ENCODE measurements at regions not wholly inside any gene's neighbourhood (a gene's known extent, or its start where the extent isn't known, plus 50 kb on each side); places are given as distances from the start of the nearest gene placed in this dataset.
A peak's percentile ranks its signal among the peaks of the same experiment; 100 is the strongest.

DNA sequence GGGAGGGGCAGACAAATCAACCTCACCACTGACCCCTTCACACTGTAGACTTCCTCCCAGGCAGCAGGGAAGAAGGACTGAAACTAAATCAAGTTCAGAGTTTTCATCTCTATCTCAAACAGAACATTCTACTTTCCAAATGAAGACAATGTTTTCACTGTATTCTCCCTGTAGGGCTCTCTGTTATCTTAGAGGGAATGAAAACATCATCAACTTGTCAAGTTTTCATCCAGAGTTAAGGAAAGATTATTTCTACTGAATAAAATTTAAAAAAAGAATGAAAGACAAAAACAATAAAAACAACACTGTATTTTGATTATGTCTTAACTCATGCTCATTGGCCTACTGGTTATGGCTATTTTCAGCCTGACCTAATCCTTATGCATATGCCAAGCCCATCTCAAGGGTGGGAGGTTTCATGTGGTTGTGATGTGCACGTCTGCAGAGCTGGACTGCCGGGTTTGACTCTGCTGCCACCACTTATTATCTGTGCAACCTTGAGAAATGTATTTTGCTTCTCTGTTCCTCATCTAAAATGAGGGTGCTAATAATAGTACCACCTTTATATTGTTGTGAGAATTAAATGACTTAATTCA lies 152.0 kb upstream of the AVPR1A start:
- Histone ChIP-seq H3K36me3 (no peaks in the 10 kb centered on the region), H3K4me3 (no peak overlapping the region), H3K4me1 (replicated peaks) (peaks cover 45% of the 10 kb centered on the region), H3K9me3 (replicated peaks) (no peaks in the 10 kb centered on the region), H3K27ac (peak overlapping the region; percentile 84), H3K27me3 (replicated peaks) (no peaks in the 10 kb centered on the region)
- no peak for DNase-seq (ENCODE audit: low read depth in 1 of 2, low spot score in 2 of 2)

DNA sequence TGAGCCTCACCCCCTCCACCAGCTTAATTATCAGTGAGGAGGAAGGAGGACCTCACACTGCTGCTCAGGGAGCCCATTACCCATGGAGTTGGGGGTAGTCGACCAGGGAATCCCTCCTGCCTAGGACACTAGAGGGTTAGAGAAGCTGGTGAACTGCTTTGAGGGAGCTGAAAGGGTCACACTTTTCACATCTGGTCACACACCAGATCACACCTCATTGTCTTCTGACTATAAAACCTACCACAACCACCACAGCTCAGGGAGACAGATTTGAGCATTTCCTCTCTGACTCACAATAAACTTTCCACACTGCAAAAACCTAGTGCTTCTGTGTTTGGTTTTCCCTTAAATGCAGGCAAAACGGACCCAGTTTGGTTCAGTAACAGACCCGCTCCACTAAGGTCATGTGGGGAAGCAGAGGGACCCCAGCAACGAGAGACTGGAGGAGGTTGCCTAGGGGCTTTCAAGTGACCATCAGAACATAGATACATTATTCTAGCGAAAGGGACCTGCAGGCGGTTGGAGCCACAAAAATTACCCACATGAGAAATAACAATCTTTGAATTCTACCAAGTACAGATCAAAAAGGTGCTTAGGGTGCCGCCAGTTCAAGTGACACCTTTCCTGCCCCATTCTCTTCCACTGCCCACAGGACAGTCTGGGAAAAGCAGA lies 151.4 kb upstream of the AVPR1A start:
- H3K36me3 ChIP-seq, result no peaks in the 10 kb centered on the region
- H3K4me3 ChIP-seq, result no peak overlapping the region
- peak overlapping the region; percentile 84 for H3K27ac ChIP-seq
- H3K4me1 ChIP-seq (replicated peaks), result peaks cover 51% of the 10 kb centered on the region
- peak in 1 of 2 experiments; percentile 50 for DNase-seq (ENCODE audit: low read depth in 1 of 2, low spot score in 2 of 2)
- no peaks in the 10 kb centered on the region for H3K9me3 ChIP-seq (replicated peaks)
- no peaks in the 10 kb centered on the region for H3K27me3 ChIP-seq (replicated peaks)

DNA sequence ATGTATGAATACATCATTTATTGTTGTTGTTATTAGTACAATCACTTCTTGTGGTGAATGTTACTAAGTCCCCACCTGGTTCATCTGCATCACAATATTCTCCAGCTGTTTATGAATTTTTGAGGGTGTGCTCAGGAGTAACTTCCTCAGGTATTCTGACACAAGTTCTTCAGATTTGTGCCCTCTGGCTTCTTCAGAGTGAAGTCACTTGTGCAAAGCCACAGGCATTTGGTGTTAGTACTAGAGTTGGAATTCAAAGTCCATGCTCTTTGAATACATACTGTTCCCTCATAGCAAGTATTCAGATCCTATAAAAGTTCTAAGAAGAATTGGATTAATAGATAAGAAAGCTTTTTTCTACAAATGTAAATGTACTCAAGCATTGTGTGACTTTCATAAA lies 150.3 kb upstream of the AVPR1A start:
- H3K4me1 ChIP-seq (replicated peaks), result peaks cover 54% of the 10 kb centered on the region
- H3K9me3 ChIP-seq (replicated peaks), result no peaks in the 10 kb centered on the region
- no peak overlapping the region for H3K4me3 ChIP-seq
- no peaks in the 10 kb centered on the region for H3K36me3 ChIP-seq
- DNase-seq (ENCODE audit: low read depth in 1 of 2, low spot score in 2 of 2), result peak in 1 of 2 experiments; percentile 55
- H3K27ac ChIP-seq, result peak overlapping the region; percentile 84
- no peaks in the 10 kb centered on the region for H3K27me3 ChIP-seq (replicated peaks)

DNA sequence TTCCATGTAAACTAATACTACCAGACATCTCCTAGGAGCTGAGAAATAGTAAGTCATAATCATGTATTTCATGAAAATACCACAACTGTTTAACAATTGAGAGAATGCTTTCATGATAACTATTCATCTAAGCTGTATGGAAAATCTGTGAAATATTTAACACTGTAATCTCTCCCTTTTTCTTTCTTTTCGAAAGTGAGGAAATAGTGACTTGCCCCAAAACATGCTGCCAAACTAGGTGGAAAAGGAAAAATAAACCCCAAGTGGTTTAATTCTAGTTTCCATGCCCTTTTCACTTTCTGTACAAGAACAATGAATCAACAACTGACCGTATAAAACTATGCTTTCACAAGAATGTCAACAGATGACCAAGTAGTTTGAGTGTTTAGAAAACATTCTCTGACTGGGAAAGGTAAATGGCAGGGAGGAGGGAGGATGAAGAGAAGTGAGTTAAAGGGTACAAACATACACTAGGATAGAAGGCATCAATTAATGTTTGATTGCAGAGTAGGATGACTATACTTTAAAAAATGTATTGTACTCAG lies 147.5 kb upstream of the AVPR1A start:
- H3K9me3 ChIP-seq (replicated peaks), result no peaks in the 10 kb centered on the region
- H3K36me3 ChIP-seq, result no peaks in the 10 kb centered on the region
- H3K4me1 ChIP-seq (replicated peaks), result peaks cover 72% of the 10 kb centered on the region
- H3K27me3 ChIP-seq (replicated peaks), result no peaks in the 10 kb centered on the region
- peak overlapping the region; percentile 76 for H3K27ac ChIP-seq
- H3K4me3 ChIP-seq, result no peak overlapping the region
- DNase-seq (ENCODE audit: low read depth in 1 of 2, low spot score in 2 of 2), result peak in 1 of 2 experiments; percentile 69

DNA sequence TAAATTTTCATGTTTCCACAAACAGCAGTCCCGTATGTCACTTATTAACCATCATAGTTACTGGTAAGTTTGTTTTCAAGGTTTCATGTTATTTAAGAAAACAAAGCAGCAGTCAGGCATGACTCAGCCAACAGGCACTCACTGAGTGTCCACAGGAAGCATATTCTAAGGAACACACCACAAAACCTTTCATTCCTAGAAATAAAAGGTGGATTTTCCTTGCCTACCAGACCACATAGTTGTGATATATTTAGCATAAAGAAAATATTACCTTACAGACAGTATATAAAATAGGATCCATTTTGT lies 143.3 kb upstream of the AVPR1A start:
- Histone ChIP-seq H3K27ac (peak overlapping the region; percentile 98), H3K4me3 (no peak overlapping the region), H3K36me3 (no peaks in the 10 kb centered on the region), H3K27me3 (replicated peaks) (no peaks in the 10 kb centered on the region), H3K9me3 (replicated peaks) (no peaks in the 10 kb centered on the region), H3K4me1 (replicated peaks) (peaks cover 54% of the 10 kb centered on the region)
- peak; percentile 89 to 93 for DNase-seq (ENCODE audit: low read depth in 1 of 2, low spot score in 2 of 2)

DNA sequence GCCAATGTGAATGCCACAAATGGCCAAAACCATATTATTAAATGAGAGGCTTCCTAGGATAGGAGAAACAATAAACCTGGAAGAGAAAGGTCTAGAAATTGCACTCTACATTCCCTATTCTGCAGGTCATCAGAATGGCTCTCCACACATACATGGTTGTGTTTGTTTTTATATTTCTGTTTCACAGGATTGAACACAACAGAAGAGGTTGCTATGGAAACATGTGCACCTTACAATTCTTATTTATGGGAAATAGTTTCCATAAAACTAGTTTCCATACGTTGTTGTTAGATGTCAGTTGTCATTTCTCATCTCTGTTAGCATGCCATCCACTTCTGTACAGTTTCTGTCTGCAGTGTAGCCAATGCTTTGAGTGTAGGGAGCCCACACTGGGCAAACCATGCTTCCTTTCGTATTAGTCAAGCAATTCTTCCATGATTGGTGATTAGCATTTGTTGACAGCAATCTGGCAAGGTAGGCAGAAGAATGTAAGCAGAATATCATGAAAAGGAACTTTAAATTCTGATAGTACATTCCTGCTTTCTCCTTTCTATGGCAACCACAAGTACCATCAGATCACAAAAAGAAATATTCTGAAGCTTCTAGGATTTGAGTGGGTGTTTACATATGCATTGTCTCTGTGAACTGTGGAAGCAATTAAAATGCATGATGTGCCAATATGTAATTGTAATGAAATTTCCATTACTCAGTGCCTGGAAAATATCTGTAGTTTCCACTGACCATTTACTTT lies 141.6 kb upstream of the AVPR1A start:
- Histone ChIP-seq H3K27ac (peak overlapping the region; percentile 98), H3K4me1 (replicated peaks) (peaks cover 41% of the 10 kb centered on the region), H3K9me3 (replicated peaks) (no peaks in the 10 kb centered on the region), H3K4me3 (no peak overlapping the region), H3K27me3 (replicated peaks) (no peaks in the 10 kb centered on the region), H3K36me3 (no peaks in the 10 kb centered on the region)
- peak in 1 of 2 experiments; percentile 60 for DNase-seq (ENCODE audit: low read depth in 1 of 2, low spot score in 2 of 2)

DNA sequence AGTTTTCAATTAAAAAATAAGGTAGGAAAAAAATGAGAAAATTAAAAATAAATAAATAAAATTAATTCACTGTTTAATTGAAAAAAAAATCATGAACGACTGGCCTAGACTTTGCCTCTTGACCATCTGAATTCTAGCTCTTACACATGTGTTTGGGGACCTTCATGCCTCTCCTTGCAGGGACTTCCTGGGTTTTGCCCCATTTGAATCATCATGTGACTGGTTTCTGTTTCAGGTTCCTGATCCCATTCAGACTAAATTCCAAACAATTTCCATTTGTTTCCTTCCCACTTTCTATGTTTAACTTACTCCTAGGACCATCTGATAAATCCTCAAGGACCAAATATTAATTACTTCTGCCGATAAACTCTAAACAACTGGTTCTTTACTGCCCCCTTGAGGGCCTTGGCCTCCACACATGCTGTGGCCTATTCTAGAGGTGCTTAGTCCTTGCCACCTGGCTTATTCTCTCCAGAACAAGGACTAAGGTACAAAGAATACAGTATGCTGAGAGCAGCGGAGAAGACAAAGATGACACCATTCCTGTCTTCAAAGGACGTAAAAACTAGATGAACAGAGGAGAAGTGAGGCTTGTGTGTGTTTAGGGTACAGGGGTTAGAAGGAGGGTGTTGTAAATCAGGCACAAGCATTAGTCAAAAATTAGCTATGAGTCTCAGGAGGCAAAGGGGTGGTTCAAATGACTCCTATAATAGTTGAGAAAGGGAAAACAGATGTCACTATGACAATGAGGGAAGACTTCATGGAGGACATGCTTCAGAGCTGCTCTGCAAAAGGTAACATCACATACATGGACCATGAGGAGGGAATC lies 125.8 kb upstream of the AVPR1A start:
- Histone ChIP-seq H3K9me3 (replicated peaks) (no peaks in the 10 kb centered on the region), H3K4me3 (no peak overlapping the region), H3K27me3 (replicated peaks) (no peaks in the 10 kb centered on the region), H3K4me1 (replicated peaks) (no peaks in the 10 kb centered on the region), H3K36me3 (no peaks in the 10 kb centered on the region), H3K27ac (no peak overlapping the region)
- peak in 1 of 2 experiments; percentile 15 for DNase-seq (ENCODE audit: low read depth in 1 of 2, low spot score in 2 of 2)

DNA sequence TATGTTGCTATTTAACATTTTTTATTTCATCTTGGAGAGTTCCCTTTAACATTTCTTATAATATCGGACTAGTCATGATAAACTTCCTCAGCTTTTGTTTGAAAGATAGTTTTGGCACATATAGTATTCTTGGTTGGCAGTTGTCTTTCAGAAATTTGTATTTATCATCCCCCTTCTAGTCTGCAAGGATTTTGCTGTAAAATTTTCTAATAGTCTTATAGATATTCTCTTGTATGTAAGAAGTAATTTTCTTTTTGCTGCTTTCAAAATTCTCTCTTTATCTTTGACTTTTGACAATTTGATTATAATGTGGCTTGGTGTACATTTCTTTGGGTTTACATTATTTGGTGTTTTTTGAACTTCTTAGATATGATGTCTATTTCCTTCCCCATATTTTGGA lies 116.0 kb upstream of the AVPR1A start:
- Histone ChIP-seq H3K36me3 (no peaks in the 10 kb centered on the region), H3K27ac (no peak overlapping the region), H3K27me3 (replicated peaks) (no peaks in the 10 kb centered on the region), H3K9me3 (replicated peaks) (no peaks in the 10 kb centered on the region; the same call in 1 of the 2 replicates), H3K4me3 (no peak overlapping the region), H3K4me1 (replicated peaks) (no peaks in the 10 kb centered on the region)
- DNase-seq (ENCODE audit: low read depth in 1 of 2, low spot score in 2 of 2), result no peak

DNA sequence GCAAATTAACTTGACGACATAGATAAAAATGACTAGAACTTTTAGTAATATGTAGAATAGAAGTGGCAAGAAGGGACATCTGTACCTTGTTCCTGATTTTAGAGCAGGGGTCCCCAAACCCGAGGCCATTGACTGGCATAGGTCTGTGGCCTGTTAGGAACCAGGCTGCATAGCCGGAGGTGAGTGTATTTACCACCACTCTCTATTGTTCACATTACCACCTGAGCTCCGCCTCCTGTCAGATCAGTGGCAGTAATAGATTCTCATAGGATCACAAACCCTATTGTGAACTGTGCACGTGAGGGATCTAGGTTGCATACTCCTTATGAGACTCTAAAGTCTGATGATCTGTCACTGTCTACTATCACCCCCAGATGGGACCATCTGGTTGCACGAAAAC lies 113.6 kb upstream of the AVPR1A start:
- no peak overlapping the region for H3K27ac ChIP-seq
- no peaks in the 10 kb centered on the region; the same call in 1 of the 2 replicates for H3K9me3 ChIP-seq (replicated peaks)
- H3K4me3 ChIP-seq, result no peak overlapping the region
- H3K36me3 ChIP-seq, result no peaks in the 10 kb centered on the region
- no peak for DNase-seq (ENCODE audit: low read depth in 1 of 2, low spot score in 2 of 2)
- no peaks in the 10 kb centered on the region for H3K27me3 ChIP-seq (replicated peaks)
- H3K4me1 ChIP-seq (replicated peaks), result no peaks in the 10 kb centered on the region

DNA sequence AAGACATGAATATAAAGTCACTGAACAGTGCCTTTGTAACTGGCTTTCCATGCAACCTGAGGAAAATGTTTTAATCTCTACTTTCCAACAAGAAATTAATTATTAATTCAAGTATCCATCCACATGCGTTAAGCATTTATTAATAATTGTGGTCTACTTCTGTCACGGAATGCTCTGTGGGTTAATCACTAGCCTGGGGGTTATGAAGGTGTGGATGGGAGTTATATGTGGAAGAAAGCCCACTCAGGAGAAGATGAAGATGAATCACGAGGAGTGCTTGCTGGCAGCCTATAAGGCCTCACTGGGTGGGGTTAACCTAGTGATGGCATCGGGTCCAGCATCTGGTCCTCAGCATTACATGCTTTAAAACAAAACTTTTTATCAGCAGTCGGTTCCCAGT lies 99.5 kb upstream of the AVPR1A start:
- no peak overlapping the region for H3K27ac ChIP-seq

DNA sequence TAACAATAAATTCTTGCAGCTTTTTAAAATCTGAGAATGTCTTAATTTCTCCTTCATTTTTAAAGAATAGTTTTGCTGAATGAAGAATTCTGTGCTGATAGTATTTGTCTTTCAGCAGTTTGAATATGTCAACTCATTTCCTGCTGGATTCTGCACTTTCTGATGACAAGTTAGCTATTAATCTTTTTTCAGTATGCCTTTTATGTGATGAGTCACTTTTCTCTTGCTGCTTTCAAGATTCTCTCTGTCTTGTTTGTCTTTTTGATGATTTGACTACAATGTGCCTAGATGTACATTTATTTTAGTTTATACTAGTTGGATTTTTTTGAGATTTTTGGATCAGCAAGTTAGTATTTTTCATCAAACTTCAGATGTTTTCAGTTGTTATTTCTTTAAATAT lies 87.9 kb upstream of the AVPR1A start:
- DNase-seq (ENCODE audit: low read depth in 1 of 2, low spot score in 2 of 2), result no peak
- Histone ChIP-seq H3K36me3 (no peaks in the 10 kb centered on the region), H3K4me3 (no peak overlapping the region), H3K9me3 (replicated peaks) (no peaks in the 10 kb centered on the region), H3K4me1 (replicated peaks) (no peaks in the 10 kb centered on the region), H3K27ac (no peak overlapping the region), H3K27me3 (replicated peaks) (no peaks in the 10 kb centered on the region)

More for the DNA sequence above, 99.5 kb upstream of the AVPR1A start:
- Histone ChIP-seq H3K36me3 (no peaks in the 10 kb centered on the region), H3K9me3 (replicated peaks) (no peaks in the 10 kb centered on the region), H3K27me3 (replicated peaks) (0 out of 2 replicates have a peak, but pooled peaks cover 2% of the 10 kb centered on the region), H3K4me3 (no peak overlapping the region), H3K4me1 (replicated peaks) (no peaks in the 10 kb centered on the region)
- no peak for DNase-seq (ENCODE audit: low read depth in 1 of 2, low spot score in 2 of 2)

DNA sequence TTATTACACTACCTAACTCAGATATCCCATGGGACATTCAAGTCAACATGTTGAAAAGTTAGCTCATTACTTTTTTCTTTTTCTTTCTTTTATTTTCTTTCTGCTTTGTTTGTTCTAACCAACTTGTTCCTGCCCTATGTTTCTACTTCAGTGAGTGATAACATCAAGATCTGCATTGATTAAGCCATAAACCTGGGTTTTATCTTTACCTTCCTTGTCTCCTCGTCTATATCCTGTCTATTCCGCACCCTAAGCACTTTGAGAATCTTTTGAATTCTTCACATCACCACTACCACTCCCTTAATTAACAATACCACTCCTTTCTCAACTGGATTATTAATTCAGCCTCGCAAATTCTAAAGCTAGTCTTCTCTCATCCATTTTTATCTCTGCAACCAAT lies 81.9 kb upstream of the AVPR1A start:
- no peaks in the 10 kb centered on the region for H3K9me3 ChIP-seq (replicated peaks)
- H3K36me3 ChIP-seq, result no peaks in the 10 kb centered on the region
- H3K4me3 ChIP-seq, result no peak overlapping the region
- H3K27me3 ChIP-seq (replicated peaks), result no peaks in the 10 kb centered on the region
- no peak for DNase-seq (ENCODE audit: low read depth in 1 of 2, low spot score in 2 of 2)
- no peaks in the 10 kb centered on the region for H3K4me1 ChIP-seq (replicated peaks)
- no peak overlapping the region for H3K27ac ChIP-seq

DNA sequence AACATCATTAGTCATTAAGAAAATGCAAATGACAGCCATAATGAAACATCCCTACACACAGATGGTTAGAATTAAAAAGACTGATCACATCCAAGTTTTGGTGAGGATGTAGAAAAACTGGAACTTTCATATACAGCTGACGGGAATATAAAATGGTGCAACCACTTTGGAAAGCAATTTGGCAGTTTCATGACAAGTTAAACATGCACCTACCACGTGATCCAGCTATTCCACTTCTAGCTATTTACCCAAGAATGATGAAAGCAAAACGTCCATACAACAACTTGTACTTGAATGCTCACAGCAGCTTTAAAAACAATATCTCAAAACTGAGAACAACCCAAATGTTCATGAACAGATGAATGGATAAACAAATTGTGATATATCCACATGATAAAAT lies 77.9 kb upstream of the AVPR1A start:
- no peak overlapping the region for H3K27ac ChIP-seq
- DNase-seq (ENCODE audit: low read depth in 1 of 2, low spot score in 2 of 2), result no peak
- no peaks in the 10 kb centered on the region for H3K4me1 ChIP-seq (replicated peaks)
- no peaks in the 10 kb centered on the region for H3K36me3 ChIP-seq
- no peak overlapping the region for H3K4me3 ChIP-seq
- no peaks in the 10 kb centered on the region for H3K9me3 ChIP-seq (replicated peaks)
- no peaks in the 10 kb centered on the region for H3K27me3 ChIP-seq (replicated peaks)
